A549 (cell line): ENCODE measurements at regions not wholly inside any gene's neighbourhood (a gene's known extent, or its start where the extent isn't known, plus 50 kb on each side); places are given as distances from the start of the nearest gene placed in this dataset.

ENCODE experiments used
- ATAC-seq, 2 experiments: fragments of 200-7000 bp in 1 of 2; fragments of >200 bp in 1 of 2; cut with Nextera tagmentation in 1 of 2; cut with Tn5 transposase in 1 of 2; 3 replicates each; pipeline versions ENCODE4 v1.8.0 to v1.9.1; 2018 to 2020; ENCODE audit warnings: mild to moderate bottlenecking in 1 of 2, moderate library complexity in 1 of 2
- CTCF ChIA-PET: fragments of 300-600 bp; sonication (Branson Sonifier 250); formaldehyde crosslinking; extraction: SDS; loops from one replicate; lab custom pipeline; 2021; ENCODE audit warnings: antibody characterized with exemption, inconsistent platforms; lab: Yijun Ruan, JAX
- POLR2A ChIA-PET: fragments of 350-600 bp; formaldehyde crosslinking; extraction: SDS; loops from one replicate; lab custom pipeline; 2021; ENCODE audit warnings: antibody characterized with exemption, inconsistent platforms; lab: Yijun Ruan, JAX
- DNase-seq, 2 experiments: peaks; one replicate each; pipeline versions ENCODE4 v3.0.0 to v3.0.0-alpha.2; 2011 to 2016; ENCODE audit warnings: low read depth in 1 of 2, low spot score in 1 of 2
- FAIRE-seq: peaks from 2 replicates; lab custom pipeline; 2011; peaks lifted over from hg19 to GRCh38; lab: Jason Lieb, UNC
- H3K27ac ChIP-seq, 2 experiments: fragments of >200 bp; sonication (Bioruptor Twin); formaldehyde crosslinking; 3 replicates each; pipeline ENCODE4 v1.5.1; 2016 to 2017
- H3K4me1 ChIP-seq: fragments of >200 bp; sonication (Bioruptor Twin); formaldehyde crosslinking; 3 replicates; pipeline ENCODE4 v1.6.1; 2016
- H3K4me2 ChIP-seq: fragments of >200 bp; sonication (Bioruptor Twin); formaldehyde crosslinking; 3 replicates; pipeline ENCODE4 v1.6.1; 2016
- H3K4me3 ChIP-seq: fragments of >200 bp; sonication (Bioruptor Twin); formaldehyde crosslinking; 3 replicates; pipeline ENCODE4 v1.5.1; 2016
- H3K9me3 ChIP-seq: fragments of >200 bp; sonication (Bioruptor Twin); formaldehyde crosslinking; 3 replicates; pipeline ENCODE4 v1.6.1; 2016
- CBX2 ChIP-seq: fragments of 200-600 bp; sonication (generic); IDR thresholded peaks from 2 replicates; pipeline ENCODE4 v1.6.1; 2016; ENCODE audit warnings: low read depth, mild to moderate bottlenecking, borderline replicate concordance
- E2F6 ChIP-seq: IDR thresholded peaks from 2 replicates; pipeline ENCODE4 v1.6.1; 2012; ENCODE audit warnings: low read depth, borderline replicate concordance
- ELK1 ChIP-seq: fragments of 150-350 bp; IDR thresholded peaks from 2 replicates; pipeline ENCODE4 v1.6.1; 2014; ENCODE audit warnings: low read depth, mild to moderate bottlenecking, low read length
- FOSB ChIP-seq: fragments of 250-450 bp; sonication (Bioruptor Pico); IDR thresholded peaks from 2 replicates; pipeline ENCODE4 v1.5.0; 2020; ENCODE audit warnings: mild to moderate bottlenecking, moderate library complexity
- HDAC2 ChIP-seq: fragments of 200-600 bp; sonication (generic); IDR thresholded peaks from 2 replicates; pipeline ENCODE4 v1.6.1; 2016
- HOXA7 ChIP-seq: fragments of 250-450 bp; sonication (Bioruptor Pico); IDR thresholded peaks from 2 replicates; pipeline ENCODE4 v1.5.0; 2020; ENCODE audit warnings: mild to moderate bottlenecking, moderate library complexity
- KDM5A ChIP-seq: fragments of 200-600 bp; sonication (generic); IDR thresholded peaks from 2 replicates; pipeline ENCODE4 v1.6.1; 2016; ENCODE audit warnings: antibody characterized with exemption, mild to moderate bottlenecking
- MAZ ChIP-seq: fragments of 150-350 bp; IDR thresholded peaks from 2 replicates; pipeline ENCODE4 v1.6.1; 2014; ENCODE audit warnings: antibody characterized with exemption, low read depth, low read length, borderline replicate concordance
- NFE2L2 ChIP-seq: fragments of 150-350 bp; conservative IDR thresholded peaks from 2 replicates; pipeline ENCODE4 v1.6.1; 2014; ENCODE audit warnings: low read length
- RCOR1 ChIP-seq: fragments of 150-350 bp; IDR thresholded peaks from 2 replicates; pipeline ENCODE4 v1.6.1; 2014; ENCODE audit warnings: antibody characterized with exemption, low read length, low read depth
- REST ChIP-seq: fragments of 200-600 bp; sonication (generic); IDR thresholded peaks from 2 replicates; pipeline ENCODE4 v1.6.1; 2016; ENCODE audit warnings: antibody characterized with exemption, mild to moderate bottlenecking, moderate library complexity
- TP53 ChIP-seq: fragments of 250-450 bp; sonication (Bioruptor Pico); IDR thresholded peaks from 2 replicates; pipeline ENCODE4 v1.5.0; 2021; ENCODE audit warnings: mild to moderate bottlenecking, moderate library complexity
- ZC3H11A ChIP-seq: fragments of 450-650 bp; IDR thresholded peaks from 2 replicates; pipeline ENCODE4 v1.6.1; 2014; ENCODE audit warnings: antibody characterized with exemption, mild to moderate bottlenecking
- ZSCAN20 ChIP-seq: fragments of 250-450 bp; sonication (Bioruptor Pico); IDR thresholded peaks from 2 replicates; pipeline ENCODE4 v1.8.0; 2022; ENCODE audit warnings: mild to moderate bottlenecking, moderate library complexity
- WGBS: methylation state at CpG from one replicate; pipeline ENCODE4 v1.1.6; 2017; ENCODE audit errors: missing lambda C conversion rate; 5-methylcytosine and 5-hydroxymethylcytosine counted together

GRCh38 chr22:19635644-19636043 is 78.7 kb upstream of the SEPTIN5 start:
- no peaks in the 10 kb centered on the region for H3K9me3 ChIP-seq
- ATAC-seq (no peak), DNase-seq (no peak), FAIRE-seq (no peak)
- WGBS: 35% methylated on average over 3 of the region's 3 CpGs
- no peak overlapping the region for H3K27ac ChIP-seq
- no peak overlapping the region for H3K4me3 ChIP-seq
- ChIA-PET POLR2A (no interaction called here), CTCF (no interaction called here)
- no peaks in the 10 kb centered on the region for H3K4me1 ChIP-seq
- H3K4me2 ChIP-seq: no peak overlapping the region
- TF ChIP-seq KDM5A (no peak), NFE2L2 (no peak), HOXA7 (no peak), HDAC2 (no peak), REST (no peak), ELK1 (no peak), MAZ (no peak), E2F6 (no peak), FOSB (no peak), RCOR1 (no peak), ZSCAN20 (CRISPR knock-in tag) (no peak)

GRCh38 chr22:19636696-19637407 is 77.5 kb upstream of the SEPTIN5 start:
- ATAC-seq (no peak), DNase-seq (no peak), FAIRE-seq (no peak)
- no peaks in the 10 kb centered on the region for H3K9me3 ChIP-seq
- no peak overlapping the region for H3K4me2 ChIP-seq
- no peak overlapping the region for H3K4me3 ChIP-seq
- no peak for TF ChIP-seq ZC3H11A
- H3K27ac ChIP-seq: no peak overlapping the region
- POLR2A ChIA-PET: no interaction called here
- no peaks in the 10 kb centered on the region for H3K4me1 ChIP-seq
- CTCF ChIA-PET: interaction anchor here (0.8 kb wide), 1 partner anchor 12 kb away, joined by 3 read pairs; no protein-coding TSS in a partner anchor
- WGBS: 80% methylated on average over 18 of the region's 18 CpGs

- WGBS: 62% methylated on average over 8 of the region's 15 CpGs
- H3K4me1 ChIP-seq: no peaks in the 10 kb centered on the region
- TF ChIP-seq TP53 (CRISPR knock-in tag) (no peak), CBX2 (no peak)
- DNase-seq (no peak), FAIRE-seq (no peak), ATAC-seq (no peak)
- no peak overlapping the region for H3K27ac ChIP-seq
- no peaks in the 10 kb centered on the region for H3K9me3 ChIP-seq
- no peak overlapping the region for H3K4me2 ChIP-seq
- ChIA-PET CTCF (interaction anchor here (0.8 kb wide), 1 partner anchor 11 kb away, joined by 3 read pairs; no protein-coding TSS in a partner anchor), POLR2A (no interaction called here)
- no peak overlapping the region for H3K4me3 ChIP-seq
Measured at GRCh38 chr22:19637408-19638281, 76.7 kb upstream of the SEPTIN5 start.
